IPS-NIHi11 (cell line): ENCODE measurements at regions not wholly inside any gene's neighbourhood (a gene's known extent, or its start where the extent isn't known, plus 50 kb on each side); places are given as distances from the start of the nearest gene placed in this dataset.

Experiments
- DNase-seq: peaks from one replicate; pipeline ENCODE4 v3.0.0; 2012; ENCODE audit warnings: mixed read lengths, low spot score

GRCh38 chr2:16615687-16616615, 49.7 kb downstream of the CYRIA start:
- peak; percentile 50 for DNase-seq

GRCh38 chr2:16615246-16615645, 50.4 kb downstream of the CYRIA start:
- DNase-seq: no peak

- DNase-seq: no peak
Measured at GRCh38 chr2:16614314-16614860, 51.2 kb downstream of the CYRIA start.

- DNase-seq: peak; percentile 61
Measured at GRCh38 chr2:16613539-16614011, 52.1 kb downstream of the CYRIA start.

GRCh38 chr2:16612490-16612889, 53.1 kb downstream of the CYRIA start:
- DNase-seq: no peak

DNA sequence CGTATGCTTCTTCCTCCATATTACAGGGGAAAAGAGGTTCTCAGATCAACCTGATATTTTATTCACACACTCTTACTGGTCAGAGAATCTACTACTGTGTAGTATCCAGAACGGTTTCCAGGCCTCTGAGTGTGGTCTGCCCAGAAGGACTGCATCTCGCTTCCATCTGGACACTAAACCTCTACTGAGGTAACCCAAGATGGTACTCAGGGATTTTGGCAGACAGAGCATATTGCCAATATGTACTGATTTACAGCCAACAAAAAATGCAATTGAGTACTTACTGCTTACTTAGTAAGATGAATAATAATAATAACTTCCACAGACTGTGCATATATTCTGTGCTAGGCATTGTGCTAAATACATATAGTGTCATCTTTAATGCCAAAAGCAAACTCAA, 55.8 kb downstream of the CYRIA start:
- no peak for DNase-seq

GRCh38 chr2:16608661-16609643, 56.7 kb downstream of the CYRIA start:
- peak; percentile 84 for DNase-seq

- DNase-seq: no peak
Measured at GRCh38 chr2:16607301-16607700, 58.3 kb downstream of the CYRIA start.

DNA sequence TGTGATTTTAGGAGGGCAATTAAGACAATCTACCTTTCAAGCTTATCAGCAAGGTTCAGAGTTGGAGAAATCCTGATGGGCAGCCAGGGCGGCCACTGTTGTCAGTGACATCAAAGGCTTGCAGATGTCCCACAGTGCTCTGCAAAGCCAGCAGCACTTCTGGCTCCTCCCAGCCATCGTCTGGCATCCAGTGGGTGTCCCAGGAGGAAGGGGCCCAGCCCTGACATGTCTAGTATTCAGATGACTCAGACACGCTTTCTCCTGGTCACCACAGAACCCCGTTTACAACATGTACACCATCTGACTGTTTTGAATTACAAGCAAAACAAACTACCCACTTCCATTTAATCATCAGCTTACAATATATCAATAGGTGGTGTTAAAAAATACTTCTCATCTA, 61.4 kb downstream of the CYRIA start:
- no peak for DNase-seq

- DNase-seq: no peak
Measured at GRCh38 chr2:16591370-16591933, 74.2 kb downstream of the CYRIA start.

DNA sequence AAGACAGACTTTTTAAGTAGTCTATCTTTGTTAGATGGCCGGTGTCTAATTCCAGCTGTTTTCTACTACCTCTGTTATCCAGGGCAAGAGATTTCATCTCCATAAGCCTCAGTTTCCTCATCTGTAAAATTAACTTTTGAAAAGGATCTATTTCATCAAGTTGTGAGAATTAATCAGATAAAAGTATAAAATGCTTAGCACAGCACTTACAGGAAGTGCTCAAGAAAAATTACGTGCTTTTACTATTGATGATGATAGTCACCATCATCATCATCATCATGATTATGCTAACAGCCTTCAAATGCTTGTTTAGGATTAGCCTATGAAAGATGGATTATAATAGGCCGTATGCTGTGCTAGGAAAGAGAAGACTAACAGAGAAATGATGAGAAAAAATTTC, 76.2 kb downstream of the CYRIA start:
- no peak for DNase-seq

- peak; percentile 22 for DNase-seq
Measured at GRCh38 chr2:16588565-16588964, 77.1 kb downstream of the CYRIA start.

GRCh38 chr2:16587601-16588000, 78.0 kb downstream of the CYRIA start:
- DNase-seq: no peak

GRCh38 chr2:16584824-16585540, 80.7 kb downstream of the CYRIA start:
- no peak for DNase-seq

- no peak for DNase-seq
Measured at GRCh38 chr2:16584084-16584483, 81.5 kb downstream of the CYRIA start.

GRCh38 chr2:16581241-16581640, 84.4 kb downstream of the CYRIA start:
- DNase-seq: no peak

DNA sequence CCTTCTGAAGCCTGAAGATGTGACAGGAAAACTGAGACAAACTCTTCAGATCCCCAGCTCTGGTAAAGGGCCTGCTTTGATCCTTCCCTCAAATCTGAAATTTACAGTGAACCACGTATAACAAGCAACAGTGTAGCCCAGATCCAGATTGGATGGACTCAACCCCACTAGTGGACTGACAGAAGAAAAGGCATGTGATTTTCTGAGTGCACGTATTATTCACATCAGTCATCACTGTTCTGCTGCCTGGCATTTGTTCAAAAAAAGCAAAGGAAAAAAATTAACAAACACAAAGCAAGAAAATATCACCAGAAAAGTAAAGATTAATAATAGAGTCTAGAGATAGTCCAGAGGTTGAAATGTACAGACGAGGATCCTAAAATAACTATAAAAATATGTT, 87.6 kb downstream of the CYRIA start:
- no peak for DNase-seq

GRCh38 chr2:16570516-16570915, 95.1 kb downstream of the CYRIA start:
- DNase-seq: no peak

DNA sequence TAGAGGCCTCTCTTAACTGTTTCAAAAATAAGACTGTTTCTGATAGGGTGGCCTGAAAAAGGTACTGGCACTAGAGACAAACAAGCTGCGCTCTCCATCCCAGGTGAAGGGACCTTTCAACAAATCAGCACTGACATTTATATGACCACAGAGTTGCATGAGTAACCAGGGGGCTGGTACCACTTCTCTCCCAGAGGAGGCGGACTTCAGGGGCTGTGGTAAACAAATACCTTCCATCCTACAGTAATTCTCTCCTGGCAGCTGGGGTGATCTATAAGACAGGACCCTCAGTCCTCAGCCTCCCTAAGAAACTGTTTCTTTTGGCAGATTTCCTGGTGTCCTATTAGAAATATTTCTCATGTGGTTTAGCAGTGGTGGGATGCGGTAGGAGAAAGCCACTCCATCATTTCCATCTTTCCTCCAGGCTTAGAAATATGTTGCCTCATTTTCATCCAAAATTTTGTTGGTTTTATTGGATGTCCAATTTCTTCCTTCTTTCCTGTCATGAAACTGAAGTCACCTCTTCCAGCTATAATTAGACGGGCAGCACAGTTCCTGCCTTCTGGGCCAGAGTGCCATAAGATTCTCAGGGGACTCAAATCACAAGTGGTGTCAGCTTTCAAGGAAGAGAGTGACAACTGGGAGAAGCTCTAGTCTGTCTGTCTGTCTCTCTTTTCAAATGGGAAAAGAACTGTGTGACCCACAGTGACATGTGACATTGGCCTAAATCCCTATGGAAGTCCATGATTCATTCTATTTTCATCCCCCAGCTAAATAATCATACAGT, 96.4 kb downstream of the CYRIA start:
- peak; percentile 9 for DNase-seq

- DNase-seq: no peak
Measured at GRCh38 chr2:16566701-16567100, 98.9 kb downstream of the CYRIA start.
